GM12875 (cell line): ENCODE measurements at regions not wholly inside any gene's neighbourhood (a gene's known extent, or its start where the extent isn't known, plus 50 kb on each side); places are given as distances from the start of the nearest gene placed in this dataset.

Experiments
- H3K4me3 ChIP-seq: one replicate; pipeline ENCODE4 v1.5.1; 2011; ENCODE audit warnings: low read depth, low read length, control low read depth
- TF ChIP-seq, protein P1 (sequence below): IDR thresholded peaks from 2 replicates; pipeline ENCODE4 v1.5.1; 2011; ENCODE audit warnings: low read depth, mild to moderate bottlenecking, control low read depth, inconsistent platforms, low read length, moderate library complexity, borderline replicate concordance; ENCODE audit not compliant: insufficient read depth

DNA sequence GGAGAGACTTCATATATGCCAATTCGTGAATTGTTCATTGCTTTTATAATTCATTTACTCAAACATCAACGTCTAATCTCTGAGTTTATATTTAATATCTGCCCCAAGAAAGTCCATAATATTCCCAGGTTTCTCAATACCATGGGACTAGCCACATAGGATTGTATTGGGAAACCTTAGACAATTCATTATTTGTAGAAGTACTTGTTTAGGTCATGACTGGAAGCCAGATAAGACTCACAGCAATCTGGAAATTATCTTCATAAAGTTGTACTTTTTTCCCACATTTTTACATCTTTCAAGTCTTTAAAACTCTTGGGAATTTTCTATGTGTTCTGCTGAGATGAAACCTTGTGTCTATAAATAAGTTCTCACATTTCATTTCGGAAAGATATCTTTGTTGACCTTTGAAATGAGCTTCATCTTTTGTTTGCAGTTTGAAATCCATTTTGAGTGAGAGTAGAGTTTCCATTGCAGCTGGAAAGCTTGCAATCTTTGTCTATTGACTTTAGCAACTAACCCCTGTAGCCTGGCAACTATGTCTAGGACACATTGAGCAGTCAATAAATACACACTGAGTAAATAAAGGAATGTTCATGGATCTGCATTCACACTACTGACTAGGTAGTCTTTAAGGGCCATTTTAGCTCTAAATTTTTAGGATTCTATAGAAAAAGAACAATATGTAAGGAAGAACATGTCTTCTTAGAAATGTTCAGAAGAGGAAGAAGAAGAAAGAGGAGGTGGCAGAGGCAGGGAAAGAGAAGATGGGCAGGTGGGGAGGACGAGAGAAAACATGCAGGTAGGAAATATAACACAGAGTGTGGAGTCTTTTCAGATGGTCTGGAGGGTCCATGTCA lies 154.4 kb downstream of the LRIG3 start:
- TF ChIP-seq, protein P1, sequence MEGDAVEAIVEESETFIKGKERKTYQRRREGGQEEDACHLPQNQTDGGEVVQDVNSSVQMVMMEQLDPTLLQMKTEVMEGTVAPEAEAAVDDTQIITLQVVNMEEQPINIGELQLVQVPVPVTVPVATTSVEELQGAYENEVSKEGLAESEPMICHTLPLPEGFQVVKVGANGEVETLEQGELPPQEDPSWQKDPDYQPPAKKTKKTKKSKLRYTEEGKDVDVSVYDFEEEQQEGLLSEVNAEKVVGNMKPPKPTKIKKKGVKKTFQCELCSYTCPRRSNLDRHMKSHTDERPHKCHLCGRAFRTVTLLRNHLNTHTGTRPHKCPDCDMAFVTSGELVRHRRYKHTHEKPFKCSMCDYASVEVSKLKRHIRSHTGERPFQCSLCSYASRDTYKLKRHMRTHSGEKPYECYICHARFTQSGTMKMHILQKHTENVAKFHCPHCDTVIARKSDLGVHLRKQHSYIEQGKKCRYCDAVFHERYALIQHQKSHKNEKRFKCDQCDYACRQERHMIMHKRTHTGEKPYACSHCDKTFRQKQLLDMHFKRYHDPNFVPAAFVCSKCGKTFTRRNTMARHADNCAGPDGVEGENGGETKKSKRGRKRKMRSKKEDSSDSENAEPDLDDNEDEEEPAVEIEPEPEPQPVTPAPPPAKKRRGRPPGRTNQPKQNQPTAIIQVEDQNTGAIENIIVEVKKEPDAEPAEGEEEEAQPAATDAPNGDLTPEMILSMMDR, result no peak
- no peak overlapping the region for H3K4me3 ChIP-seq

DNA sequence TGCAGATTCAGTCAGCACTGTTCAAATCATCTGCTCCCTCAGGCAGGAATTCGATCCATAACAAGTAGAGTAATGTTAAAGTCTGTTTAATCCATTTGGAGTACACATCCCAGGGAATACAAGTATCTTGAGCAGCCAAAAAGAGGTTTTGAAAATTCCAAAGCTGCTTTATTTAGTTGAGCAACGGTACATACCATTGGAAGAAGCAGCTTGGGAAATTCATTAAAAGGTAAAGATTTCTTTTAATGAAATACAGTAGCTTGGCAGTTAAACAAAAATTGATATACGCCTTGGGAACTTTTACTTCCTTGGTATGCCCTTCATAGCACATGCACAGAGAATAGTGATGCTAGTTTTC lies 153.8 kb downstream of the LRIG3 start:
- no peak overlapping the region for H3K4me3 ChIP-seq
- TF ChIP-seq, protein P1, result no peak

- H3K4me3 ChIP-seq, result no peak overlapping the region
- TF ChIP-seq, protein P1, result no peak
These were observed 152.8 kb downstream of the LRIG3 start for GRCh38 chr12:58767496-58767895.

DNA sequence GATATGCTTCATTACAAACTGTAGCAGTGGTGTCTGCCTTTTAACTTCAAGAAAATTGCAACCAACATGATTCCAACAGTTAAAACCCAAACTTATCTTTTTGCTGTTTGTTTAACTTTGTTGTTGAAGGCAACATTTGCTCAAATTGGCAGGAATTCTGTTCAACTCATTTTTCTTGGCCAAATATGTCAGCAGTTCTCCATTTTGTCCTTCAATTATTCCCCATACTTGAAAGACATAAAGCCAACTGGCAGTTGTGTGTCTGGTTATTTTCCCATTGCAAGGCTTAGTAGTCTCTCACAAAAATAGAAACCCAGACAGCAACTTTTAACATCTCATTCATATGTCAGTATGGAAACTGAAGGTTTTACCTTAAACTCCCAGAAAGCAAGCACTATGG lies 146.3 kb downstream of the LRIG3 start:
- TF ChIP-seq, protein P1, result no peak
- no peak overlapping the region for H3K4me3 ChIP-seq

- TF ChIP-seq, protein P1, result no peak
- no peak overlapping the region for H3K4me3 ChIP-seq
These were observed 145.6 kb downstream of the LRIG3 start for GRCh38 chr12:58774731-58775130.

- no peak overlapping the region for H3K4me3 ChIP-seq
- TF ChIP-seq, protein P1, result no peak
These were observed 144.9 kb downstream of the LRIG3 start for GRCh38 chr12:58775396-58775795.

DNA sequence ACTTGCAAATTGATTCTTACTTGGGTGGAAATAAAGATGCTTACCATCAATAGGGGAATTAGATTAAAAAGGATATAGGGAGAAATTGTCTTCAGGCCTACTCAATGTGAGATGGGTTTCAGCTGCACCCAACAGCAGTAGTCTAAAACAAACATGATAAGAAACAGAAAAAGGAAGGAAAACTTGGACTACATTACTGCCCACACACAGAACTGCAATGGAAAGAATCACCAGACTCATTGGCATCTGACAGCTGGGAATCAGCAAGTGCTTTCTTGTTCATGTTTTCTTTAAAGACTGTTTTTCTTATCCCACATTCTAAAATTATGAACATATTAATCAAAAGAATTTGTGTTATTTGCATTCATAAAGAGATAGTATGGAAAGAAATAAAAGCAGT lies 144.2 kb downstream of the LRIG3 start:
- TF ChIP-seq, protein P1, result no peak
- no peak overlapping the region for H3K4me3 ChIP-seq
